Thoracic aorta (tissue), 2 donors: ENCODE measurements at regions not wholly inside any gene's neighbourhood (a gene's known extent, or its start where the extent isn't known, plus 50 kb on each side); places are given as distances from the start of the nearest gene placed in this dataset.

Experiments
- ATAC-seq: fragments of 150-250 bp; one replicate; pipeline ENCODE4 v1.8.0; 2017; ENCODE audit warnings: low read depth; ENCODE audit not compliant: insufficient number of reproducible peaks, low FRiP score
- DNase-seq: peaks from one replicate; pipeline ENCODE4 v3.0.0-alpha.2; 2020; ENCODE audit warnings: low spot score
- H3K27ac ChIP-seq, 2 donors: fragments of 200-600 bp; sonication (generic); 1 replicate in 1 of 2; 2 replicates in 1 of 2; pipeline ENCODE4 v1.5.1; 2016; ENCODE audit warnings: mild to moderate bottlenecking in 2 of 2, moderate library complexity in 2 of 2
- H3K27me3 ChIP-seq: fragments of 200-600 bp; sonication (generic); replicated peaks from 2 replicates; pipeline ENCODE4 v1.6.0; 2016; ENCODE audit warnings: mild to moderate bottlenecking; ENCODE audit not compliant: insufficient read depth
- H3K36me3 ChIP-seq: fragments of 200-600 bp; sonication (generic); one replicate; pipeline ENCODE4 v1.5.1; 2016
- H3K4me1 ChIP-seq, 2 donors: fragments of 200-600 bp; sonication (generic); 1 replicate in 1 of 2; 2 replicates in 1 of 2; pipeline versions ENCODE4 v1.5.1 to v1.6.0; 2016; ENCODE audit warnings: low read depth in 2 of 2, mild to moderate bottlenecking in 1 of 2; ENCODE audit not compliant: control insufficient read depth in 1 of 2
- H3K4me3 ChIP-seq: fragments of 200-600 bp; sonication (generic); 2 replicates; pipeline ENCODE4 v1.5.1; 2016; ENCODE audit warnings: mild to moderate bottlenecking
- H3K9me3 ChIP-seq: fragments of 200-600 bp; sonication (generic); 2 replicates; pipeline ENCODE4 v1.5.1; 2016
- CTCF ChIP-seq: fragments of 200-600 bp; sonication (generic); IDR thresholded peaks from one replicate; pipeline ENCODE4 v1.5.1; 2019; ENCODE audit warnings: antibody characterized with exemption

- no peak for TF ChIP-seq CTCF
- no peaks in the 10 kb centered on the region for H3K4me1 ChIP-seq
- no peaks in the 10 kb centered on the region for H3K9me3 ChIP-seq
- H3K4me3 ChIP-seq, result no peak overlapping the region
- H3K27ac ChIP-seq, result no peak overlapping the region
- H3K36me3 ChIP-seq, result no peaks in the 10 kb centered on the region
- no peak for DNase-seq
- no peaks in the 10 kb centered on the region for H3K27me3 ChIP-seq
- no peak for ATAC-seq
These were observed 232.8 kb downstream of the CHRM3 start for GRCh38 chr1:239619190-239619589.

DNA sequence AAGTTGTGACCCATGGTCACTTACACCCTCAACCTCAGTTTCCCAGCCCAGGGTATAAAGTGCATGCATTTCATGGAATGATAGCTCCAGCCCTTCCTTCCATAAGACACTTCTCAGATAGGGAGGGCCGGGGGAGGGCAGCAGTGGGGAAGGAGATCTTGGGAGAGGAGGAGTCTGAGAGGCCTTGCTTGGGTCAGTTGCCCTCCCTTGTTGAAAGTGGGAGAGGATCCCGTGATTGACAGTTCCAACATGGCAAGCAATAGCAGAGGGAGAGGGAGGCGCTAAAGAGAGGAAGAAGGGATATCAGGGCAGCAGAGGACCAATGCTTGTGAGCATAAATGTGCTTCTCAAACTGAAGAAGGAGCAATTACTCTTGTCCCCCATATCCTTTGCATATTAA lies 244.4 kb downstream of the CHRM3 start:
- Histone ChIP-seq H3K27ac (no peak overlapping the region), H3K36me3 (no peaks in the 10 kb centered on the region), H3K27me3 (no peaks in the 10 kb centered on the region), H3K4me3 (no peak overlapping the region), H3K4me1 (no peaks in the 10 kb centered on the region), H3K9me3 (no peaks in the 10 kb centered on the region)
- ATAC-seq (no peak), DNase-seq (no peak)
- TF ChIP-seq CTCF, result no peak

DNA sequence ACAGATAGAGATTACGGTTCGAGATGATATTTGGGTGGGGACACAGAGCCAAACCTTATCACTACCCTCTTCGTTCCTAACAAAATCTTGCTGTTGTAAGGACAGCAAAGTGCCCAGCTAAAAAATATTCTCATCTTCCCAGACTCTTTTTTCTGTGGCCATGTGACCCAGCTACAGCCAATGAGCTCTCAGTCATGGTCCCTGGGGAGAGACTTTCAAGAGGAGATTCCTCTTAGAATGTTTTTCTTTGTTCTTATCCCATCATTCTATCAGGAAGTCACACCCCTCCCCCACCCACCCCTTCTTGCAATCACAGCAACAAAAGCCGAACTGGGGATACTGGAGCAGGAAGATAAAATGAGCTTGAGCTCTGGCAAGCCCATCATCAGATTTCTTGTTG lies 247.1 kb downstream of the CHRM3 start:
- no peak overlapping the region for H3K4me3 ChIP-seq
- H3K4me1 ChIP-seq, result no peaks in the 10 kb centered on the region
- ATAC-seq (no peak), DNase-seq (no peak)
- TF ChIP-seq CTCF, result no peak
- H3K9me3 ChIP-seq, result no peaks in the 10 kb centered on the region
- no peaks in the 10 kb centered on the region for H3K36me3 ChIP-seq
- no peaks in the 10 kb centered on the region for H3K27me3 ChIP-seq
- H3K27ac ChIP-seq, result no peak overlapping the region

DNA sequence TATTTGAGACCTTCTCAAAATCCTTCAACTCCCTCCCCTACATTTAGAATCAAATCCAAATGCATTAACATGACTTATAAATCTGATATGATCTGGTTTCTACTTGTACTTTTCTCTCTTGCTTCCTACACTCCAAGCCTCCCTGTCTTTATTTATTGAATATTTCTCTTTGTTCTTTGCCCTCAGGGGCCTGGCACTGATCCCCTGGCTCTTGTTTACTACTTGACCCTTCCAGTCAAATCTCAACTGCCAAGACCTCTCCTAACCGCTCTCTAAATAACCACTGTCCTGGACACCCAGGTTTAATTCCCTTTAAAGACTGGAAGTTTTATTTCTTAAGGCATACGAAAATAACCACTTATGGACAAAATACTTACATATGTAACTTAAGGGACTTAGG lies 248.9 kb downstream of the CHRM3 start:
- Histone ChIP-seq H3K4me1 (no peaks in the 10 kb centered on the region), H3K4me3 (no peak overlapping the region), H3K36me3 (no peaks in the 10 kb centered on the region), H3K27ac (no peak overlapping the region), H3K27me3 (no peaks in the 10 kb centered on the region), H3K9me3 (no peaks in the 10 kb centered on the region)
- DNase-seq (no peak), ATAC-seq (no peak)
- no peak for TF ChIP-seq CTCF

DNA sequence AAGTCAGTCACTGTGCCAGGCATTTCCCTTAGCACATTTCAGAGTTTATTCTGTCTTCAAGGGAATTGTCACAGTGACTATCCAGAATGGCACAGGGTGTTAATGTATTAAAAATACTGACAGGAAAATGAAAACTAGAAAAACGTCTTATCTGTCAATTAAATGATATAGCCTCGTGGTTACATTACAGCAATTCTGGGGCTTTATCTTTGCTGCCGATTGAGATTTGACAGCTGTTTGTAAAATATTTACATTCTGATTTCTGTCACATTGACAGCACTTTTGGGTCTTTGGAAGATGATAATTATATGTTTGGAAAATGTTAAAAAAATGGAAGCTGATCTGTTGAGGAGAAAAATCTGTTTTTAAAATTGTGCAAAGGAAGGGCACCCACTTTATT lies 250.0 kb downstream of the CHRM3 start:
- H3K27me3 ChIP-seq, result no peaks in the 10 kb centered on the region
- no peak overlapping the region for H3K27ac ChIP-seq
- no peaks in the 10 kb centered on the region for H3K4me1 ChIP-seq
- H3K9me3 ChIP-seq, result no peaks in the 10 kb centered on the region
- no peak overlapping the region for H3K4me3 ChIP-seq
- TF ChIP-seq CTCF, result no peak
- DNase-seq (no peak), ATAC-seq (no peak)
- H3K36me3 ChIP-seq, result no peaks in the 10 kb centered on the region
